ENCODE measurements at regions not wholly inside any gene's neighbourhood (a gene's known extent, or its start where the extent isn't known, plus 50 kb on each side); places are given as distances from the start of the nearest gene placed in this dataset.
"Not testable (repeated sequence)": the region's sequence is repeated elsewhere in the genome, so short reads cannot be mapped to it uniquely, and the experiment has no call there.

GRCh38 chr4:137827945-137828344 is 295.7 kb upstream of the PCDH18 start:
- not testable (repeated sequence) for H4K20me1 ChIP-seq (replicated peaks; ENCODE audit: insufficient read depth); H3K36me3 ChIP-seq (ENCODE audit: insufficient read depth); H3K4me3 ChIP-seq; H3K4me1 Mint-ChIP-seq; H3K4me2 ChIP-seq; H3K9me2 ChIP-seq (ENCODE audit: insufficient read depth); H3K27ac ChIP-seq (ENCODE audit: low read depth); DNase-seq (ENCODE audit: low spot score); H3K79me2 ChIP-seq (replicated peaks; ENCODE audit: insufficient read depth); H3K27me3 ChIP-seq (ENCODE audit: insufficient read depth); H3K27ac Mint-ChIP-seq; H2AFZ ChIP-seq; H3F3A ChIP-seq (replicated peaks; ENCODE audit: low read depth); ATAC-seq; H3K4me1 ChIP-seq (ENCODE audit: insufficient read depth); H3K4me3 Mint-ChIP-seq; H3K27me3 Mint-ChIP-seq (ENCODE audit: insufficient read depth, low read depth, poor library complexity)
- H3K9me3 Mint-ChIP-seq, result peaks cover 25% of the 10 kb centered on the region
- peaks cover 14% of the 10 kb centered on the region; the same call in 2 of the 3 replicates for H3K36me3 Mint-ChIP-seq (ENCODE audit: low read depth)

- no peak overlapping the region for H3K27ac ChIP-seq (ENCODE audit: low read depth)
- Mint-ChIP-seq H3K4me1 (no peaks in the 10 kb centered on the region), H3K27me3 (ENCODE audit: insufficient read depth, low read depth, poor library complexity) (no peaks in the 10 kb centered on the region), H3K4me3 (no peak overlapping the region), H3K9me3 (peaks cover 7% of the 10 kb centered on the region), H3K36me3 (ENCODE audit: low read depth) (peaks cover 6% of the 10 kb centered on the region; the same call in 1 of the 3 replicates), H3K27ac (no peak overlapping the region)
- DNase-seq (ENCODE audit: low spot score) (no peak), ATAC-seq (no peak)
- H3K9me2 ChIP-seq (ENCODE audit: insufficient read depth), result peaks cover 5% of the 10 kb centered on the region; the same call in 1 of the 2 replicates
- H3F3A ChIP-seq (replicated peaks; ENCODE audit: low read depth), result no peaks in the 10 kb centered on the region
- no peak overlapping the region for H2AFZ ChIP-seq
- H4K20me1 ChIP-seq (replicated peaks; ENCODE audit: insufficient read depth), result no peaks in the 10 kb centered on the region
- H3K27me3 ChIP-seq (ENCODE audit: insufficient read depth), result no peaks in the 10 kb centered on the region
- no peaks in the 10 kb centered on the region for H3K79me2 ChIP-seq (replicated peaks; ENCODE audit: insufficient read depth)
- no peak overlapping the region for H3K4me3 ChIP-seq
- 0 out of 2 replicates have a peak, but pooled peaks cover 4% of the 10 kb centered on the region for H3K36me3 ChIP-seq (ENCODE audit: insufficient read depth)
- H3K4me1 ChIP-seq (ENCODE audit: insufficient read depth), result no peaks in the 10 kb centered on the region
- no peak overlapping the region for H3K4me2 ChIP-seq
- TF ChIP-seq POLR2AphosphoS5 (IDR thresholded peaks at IDR 0.05; ENCODE audit: low read depth) (no peak), REST (IDR thresholded peaks at IDR 0.05; ENCODE audit: unreplicated experiment) (no peak), EZH2 (IDR thresholded peaks at IDR 0.05; ENCODE audit: low read depth, unreplicated experiment) (no peak), ETS1 (IDR thresholded peaks at IDR 0.05) (no peak), ZNF462 (CRISPR knock-in tag; IDR thresholded peaks at IDR 0.05) (no peak), STAT1 (IDR thresholded peaks at IDR 0.05; ENCODE audit: unreplicated experiment) (no peak), CTCF (conservative IDR thresholded peaks at IDR 0.05; ENCODE audit: low read depth in 2 of 2) (no peak), NANOG (IDR thresholded peaks at IDR 0.05; ENCODE audit: borderline replicate concordance) (no peak), ZNF114 (CRISPR knock-in tag; IDR thresholded peaks at IDR 0.05) (no peak), CREB1 (CRISPR knock-in tag; IDR thresholded peaks at IDR 0.05; ENCODE audit: low read depth) (no peak)
Measured at GRCh38 chr4:137825505-137825904, 293.2 kb upstream of the PCDH18 start.
